ENCODE measurements at regions not wholly inside any gene's neighbourhood (a gene's known extent, or its start where the extent isn't known, plus 50 kb on each side); places are given as distances from the start of the nearest gene placed in this dataset.

DNA sequence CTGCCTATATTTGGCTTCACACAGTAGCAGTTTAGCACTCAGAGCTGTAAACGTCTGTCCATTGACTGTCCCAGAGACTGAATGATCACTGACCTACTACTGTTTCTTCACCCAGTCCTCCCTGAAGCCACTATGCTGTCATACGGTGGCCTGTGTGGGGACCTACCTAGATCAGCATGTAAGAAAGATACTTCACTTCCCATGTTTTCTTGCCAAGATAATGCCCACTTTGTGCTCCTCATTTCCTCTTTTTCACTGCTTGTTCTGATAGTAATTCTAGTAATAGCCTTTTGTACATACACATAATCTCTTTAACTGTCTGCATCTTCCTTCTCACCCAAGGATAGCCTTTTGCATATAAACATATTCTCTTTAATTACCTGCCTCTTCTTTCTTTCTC is 109.9 kb upstream of the TIAM2 start:
- in situ Hi-C loops (cut with HindIII; ENCODE audit: low pct_unique_long_range_greater_than_20kb, low sequenced_read_pairs), result no loop called here
- no peak for TF ChIP-seq JUND (IDR thresholded peaks at IDR 0.05; ENCODE audit: low read depth)
- DNase-seq (ENCODE audit: low read depth in 1 of 2, low spot score in 1 of 2), result no peak

DNA sequence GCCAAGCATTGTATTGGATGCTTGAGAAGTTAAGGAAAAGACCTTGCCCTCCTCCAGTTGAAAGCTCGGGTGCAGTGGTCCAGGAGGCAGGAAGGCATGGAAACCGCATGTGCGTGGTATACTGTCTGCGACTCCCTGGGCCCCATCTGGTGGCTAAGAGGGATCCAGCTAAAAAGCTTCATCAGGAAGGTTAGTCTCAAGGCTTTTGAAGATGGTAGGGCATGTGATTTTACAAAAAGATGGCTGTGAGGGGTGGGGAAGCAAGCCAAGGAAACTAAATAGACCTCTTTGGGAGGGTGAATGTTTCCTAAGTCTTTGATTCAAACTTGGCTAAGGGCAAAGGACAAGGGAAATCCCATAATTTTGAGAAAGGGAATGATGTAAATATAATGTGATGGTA is 109.1 kb upstream of the TIAM2 start:
- in situ Hi-C loops (cut with HindIII; ENCODE audit: low pct_unique_long_range_greater_than_20kb, low sequenced_read_pairs), result no loop called here
- no peak for DNase-seq (ENCODE audit: low read depth in 1 of 2, low spot score in 1 of 2)
- no peak for TF ChIP-seq JUND (IDR thresholded peaks at IDR 0.05; ENCODE audit: low read depth)

DNA sequence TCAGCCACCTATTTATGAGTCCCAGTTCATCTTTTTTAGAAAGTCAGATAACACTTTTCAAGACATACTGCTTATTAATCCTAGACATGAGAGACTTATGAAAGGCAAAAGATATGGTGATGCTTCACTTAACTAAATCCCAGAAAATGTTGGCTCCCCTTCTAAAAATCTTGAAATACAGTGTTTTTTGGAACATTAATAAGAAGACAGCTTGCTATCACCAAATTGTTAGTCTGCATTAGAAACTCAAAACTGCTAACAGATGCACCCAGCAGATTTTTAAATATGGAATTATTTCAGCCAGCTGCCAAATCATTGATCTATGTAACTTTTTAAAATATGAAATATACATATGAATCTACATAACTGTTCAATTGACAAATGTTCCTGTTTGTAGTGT is 108.6 kb upstream of the TIAM2 start:
- TF ChIP-seq JUND (IDR thresholded peaks at IDR 0.05; ENCODE audit: low read depth), result no peak
- no peak for DNase-seq (ENCODE audit: low read depth in 1 of 2, low spot score in 1 of 2)
- in situ Hi-C loops (cut with HindIII; ENCODE audit: low pct_unique_long_range_greater_than_20kb, low sequenced_read_pairs), result no loop called here

DNA sequence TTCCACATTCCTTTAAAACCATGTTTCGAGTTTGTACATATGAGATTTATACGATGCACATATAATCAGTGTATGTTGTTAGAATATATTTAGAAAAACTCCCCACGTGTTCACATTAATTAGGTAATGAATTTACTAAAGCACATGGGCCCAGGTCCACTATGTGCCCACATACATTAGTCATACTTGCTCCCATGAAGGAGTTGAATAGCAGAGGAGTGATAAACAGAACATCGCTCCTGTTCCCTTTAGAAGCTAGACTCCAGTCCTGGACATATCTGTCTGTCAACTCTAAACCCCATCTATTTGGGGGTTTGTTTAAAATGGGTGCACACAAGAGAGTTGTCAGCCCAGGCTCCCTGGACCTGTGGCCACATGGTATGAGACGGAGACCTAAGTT is 108.1 kb upstream of the TIAM2 start:
- in situ Hi-C loops (cut with HindIII; ENCODE audit: low pct_unique_long_range_greater_than_20kb, low sequenced_read_pairs), result no loop called here
- DNase-seq (ENCODE audit: low read depth in 1 of 2, low spot score in 1 of 2), result no peak
- no peak for TF ChIP-seq JUND (IDR thresholded peaks at IDR 0.05; ENCODE audit: low read depth)

DNA sequence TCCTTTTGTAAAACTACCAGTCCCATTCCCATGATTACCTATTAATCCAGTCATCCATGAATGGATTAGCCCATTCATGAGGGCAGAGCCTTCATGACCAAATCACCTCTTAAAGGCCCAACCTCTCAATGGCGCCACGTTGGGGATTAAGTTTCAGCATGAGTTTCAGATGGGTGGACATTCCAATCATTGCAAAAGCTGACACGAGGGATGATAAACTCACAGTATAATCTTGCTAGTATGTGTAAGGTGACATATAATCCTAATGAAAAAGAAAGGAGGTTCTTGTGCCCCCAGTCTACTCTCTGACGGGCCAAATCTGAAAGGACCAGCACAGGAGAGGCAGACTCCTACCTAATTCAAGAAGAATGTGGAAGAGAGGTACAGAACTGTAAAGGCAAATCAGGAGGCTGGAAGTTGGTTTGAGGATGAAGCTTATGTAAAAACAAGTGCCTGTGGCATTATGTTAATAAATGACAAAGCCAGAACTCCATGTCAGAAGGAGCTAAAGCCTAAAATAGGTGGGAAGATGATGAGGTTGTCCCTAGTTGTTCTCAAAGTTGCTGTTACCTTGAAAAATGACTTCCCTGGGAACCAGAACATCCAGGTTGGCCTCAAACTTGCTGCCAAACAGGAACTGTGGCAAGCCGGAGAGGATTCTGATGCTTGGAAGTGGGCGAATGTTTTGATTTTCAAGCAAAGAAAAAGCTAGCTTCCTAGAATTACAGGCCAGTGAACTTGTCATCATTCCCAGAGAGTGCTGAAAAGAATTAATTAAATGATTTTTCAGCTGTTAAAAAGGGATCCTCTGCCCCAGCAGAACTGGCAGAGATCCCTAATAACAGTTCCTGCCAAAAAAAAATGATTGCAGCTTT is 106.5 kb upstream of the TIAM2 start:
- in situ Hi-C loops (cut with HindIII; ENCODE audit: low pct_unique_long_range_greater_than_20kb, low sequenced_read_pairs), result no loop called here
- no peak for TF ChIP-seq JUND (IDR thresholded peaks at IDR 0.05; ENCODE audit: low read depth)
- no peak for DNase-seq (ENCODE audit: low read depth in 1 of 2, low spot score in 1 of 2)

DNA sequence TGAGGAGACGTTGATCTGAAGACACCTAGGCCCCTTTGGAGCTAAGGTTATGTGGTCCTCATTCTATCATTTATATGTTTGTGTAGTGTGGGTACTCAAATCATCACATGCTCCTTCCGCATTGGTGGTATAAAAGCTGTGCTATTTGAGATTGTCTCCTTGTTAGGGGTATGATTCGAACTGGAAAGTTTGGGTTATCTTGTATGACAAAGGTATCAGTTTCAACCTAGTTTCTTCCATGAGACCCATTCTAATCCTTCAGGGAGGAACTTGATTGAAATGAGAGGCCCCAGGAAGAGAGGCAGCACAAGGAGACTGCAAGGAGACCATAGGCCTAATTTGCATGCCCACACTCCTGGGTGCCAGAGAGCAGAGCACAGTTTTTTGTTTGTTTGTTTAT is 104.2 kb upstream of the TIAM2 start:
- no peak for DNase-seq (ENCODE audit: low read depth in 1 of 2, low spot score in 1 of 2)
- in situ Hi-C loops (cut with HindIII; ENCODE audit: low pct_unique_long_range_greater_than_20kb, low sequenced_read_pairs), result no loop called here

DNA sequence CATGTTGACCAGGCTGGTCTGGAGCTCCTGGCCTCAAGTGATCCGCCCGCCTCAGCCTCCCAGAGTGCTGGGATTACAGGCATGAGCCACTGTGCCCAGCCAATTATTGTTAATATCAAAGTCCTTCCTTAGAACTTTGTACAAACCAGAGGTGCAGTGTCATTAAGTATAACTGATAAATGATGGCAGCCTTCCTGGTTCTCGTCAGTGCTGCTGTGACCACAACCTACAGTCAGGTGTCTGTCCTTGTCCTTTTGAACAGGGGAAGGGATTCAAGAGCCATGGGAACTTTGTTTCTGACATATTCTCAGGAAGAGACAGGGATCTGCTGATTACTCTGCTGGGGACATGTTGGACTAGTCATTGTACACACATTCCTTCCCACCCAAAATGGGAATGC is 103.2 kb upstream of the TIAM2 start:
- in situ Hi-C loops (cut with HindIII; ENCODE audit: low pct_unique_long_range_greater_than_20kb, low sequenced_read_pairs), result no loop called here
- DNase-seq (ENCODE audit: low read depth in 1 of 2, low spot score in 1 of 2), result no peak
- no peak for TF ChIP-seq JUND (IDR thresholded peaks at IDR 0.05; ENCODE audit: low read depth)

More for the DNA sequence above, 104.2 kb upstream of the TIAM2 start:
- TF ChIP-seq JUND (IDR thresholded peaks at IDR 0.05; ENCODE audit: low read depth), result no peak

DNA sequence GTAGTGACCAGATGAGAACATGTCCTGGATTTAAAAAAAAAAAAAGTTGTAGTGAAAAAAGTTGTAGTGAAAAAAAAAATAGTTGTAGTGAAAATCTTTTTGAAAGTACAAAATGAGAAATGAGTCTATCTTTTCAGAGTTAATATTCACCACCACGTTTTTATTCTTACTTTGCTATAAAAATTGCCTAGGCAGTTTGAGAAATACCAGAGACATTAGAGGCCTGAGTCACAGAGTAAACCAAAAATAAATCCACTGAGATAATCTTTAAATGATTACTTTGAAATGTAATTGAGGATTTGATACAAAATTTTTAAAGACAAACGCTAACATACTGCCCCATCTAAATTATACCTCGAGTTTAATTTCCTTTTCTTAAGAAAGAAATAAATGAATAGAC is 101.2 kb upstream of the TIAM2 start:
- in situ Hi-C loops (cut with HindIII; ENCODE audit: low pct_unique_long_range_greater_than_20kb, low sequenced_read_pairs), result no loop called here
- no peak for DNase-seq (ENCODE audit: low read depth in 1 of 2, low spot score in 1 of 2)
- no peak for TF ChIP-seq JUND (IDR thresholded peaks at IDR 0.05; ENCODE audit: low read depth)

DNA sequence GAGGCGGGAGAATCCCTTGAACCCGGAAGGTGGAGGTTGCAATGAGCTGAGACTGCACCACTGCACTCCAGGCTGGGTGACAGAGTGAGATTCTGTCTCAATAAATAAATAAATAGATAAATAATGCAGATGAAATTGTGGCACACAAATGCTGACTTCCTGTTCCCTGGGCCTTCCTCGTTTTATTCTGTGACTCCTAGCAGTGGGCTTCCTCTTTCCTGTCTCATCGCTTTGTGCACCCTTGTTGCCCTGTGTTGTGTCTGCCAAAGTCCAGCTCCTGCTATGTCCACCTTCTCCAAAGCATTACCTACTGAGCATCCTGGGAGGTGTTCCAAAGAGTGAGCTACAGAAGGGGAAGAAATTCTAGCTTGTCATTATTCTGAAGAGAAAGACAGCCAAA is 100.2 kb upstream of the TIAM2 start:
- DNase-seq (ENCODE audit: low read depth in 1 of 2, low spot score in 1 of 2), result no peak
- in situ Hi-C loops (cut with HindIII; ENCODE audit: low pct_unique_long_range_greater_than_20kb, low sequenced_read_pairs), result no loop called here
- TF ChIP-seq JUND (IDR thresholded peaks at IDR 0.05; ENCODE audit: low read depth), result no peak

DNA sequence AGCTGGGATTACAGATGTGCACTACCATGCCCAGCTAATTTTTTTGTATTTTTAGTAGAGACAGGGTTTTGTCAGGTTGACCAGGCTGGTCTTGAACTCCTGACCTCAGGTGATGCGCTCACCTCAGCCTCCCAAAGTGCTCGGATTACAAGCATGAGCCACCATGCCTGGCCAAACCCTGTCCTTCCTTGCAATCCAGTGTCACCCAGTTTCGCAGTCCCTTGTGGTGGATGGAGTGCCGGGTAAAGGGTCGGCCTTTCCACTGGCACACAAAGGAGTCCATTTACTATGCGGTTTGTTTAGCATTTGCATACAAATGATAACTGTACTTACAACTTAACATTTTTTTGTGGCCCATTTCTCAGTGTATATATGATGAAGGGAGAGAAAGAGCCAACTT is 99.3 kb upstream of the TIAM2 start:
- in situ Hi-C loops (cut with HindIII; ENCODE audit: low pct_unique_long_range_greater_than_20kb, low sequenced_read_pairs), result no loop called here
- DNase-seq (ENCODE audit: low read depth in 1 of 2, low spot score in 1 of 2), result no peak
- TF ChIP-seq JUND (IDR thresholded peaks at IDR 0.05; ENCODE audit: low read depth), result no peak

DNA sequence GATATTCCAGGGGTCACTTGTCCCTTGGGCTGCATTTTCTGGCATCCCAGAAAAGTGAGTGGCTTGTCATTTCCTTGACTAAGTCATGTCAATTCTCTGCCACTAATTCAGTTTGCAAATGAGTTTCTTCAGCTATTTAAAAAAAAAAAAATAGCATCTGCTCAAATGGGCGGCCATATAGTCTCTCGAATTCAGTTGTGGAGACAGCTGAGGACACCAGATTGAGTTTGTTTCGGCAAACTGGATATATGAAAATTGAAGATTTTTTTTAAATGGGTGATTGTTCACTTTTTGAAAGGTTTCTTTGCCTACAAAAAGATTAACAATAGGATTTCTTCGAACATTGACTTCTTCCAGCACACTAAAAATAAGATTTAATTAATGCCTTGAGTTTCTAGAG is 96.3 kb upstream of the TIAM2 start:
- no peak for DNase-seq (ENCODE audit: low read depth in 1 of 2, low spot score in 1 of 2)
- in situ Hi-C loops (cut with HindIII; ENCODE audit: low pct_unique_long_range_greater_than_20kb, low sequenced_read_pairs), result no loop called here
- TF ChIP-seq JUND (IDR thresholded peaks at IDR 0.05; ENCODE audit: low read depth), result no peak

DNA sequence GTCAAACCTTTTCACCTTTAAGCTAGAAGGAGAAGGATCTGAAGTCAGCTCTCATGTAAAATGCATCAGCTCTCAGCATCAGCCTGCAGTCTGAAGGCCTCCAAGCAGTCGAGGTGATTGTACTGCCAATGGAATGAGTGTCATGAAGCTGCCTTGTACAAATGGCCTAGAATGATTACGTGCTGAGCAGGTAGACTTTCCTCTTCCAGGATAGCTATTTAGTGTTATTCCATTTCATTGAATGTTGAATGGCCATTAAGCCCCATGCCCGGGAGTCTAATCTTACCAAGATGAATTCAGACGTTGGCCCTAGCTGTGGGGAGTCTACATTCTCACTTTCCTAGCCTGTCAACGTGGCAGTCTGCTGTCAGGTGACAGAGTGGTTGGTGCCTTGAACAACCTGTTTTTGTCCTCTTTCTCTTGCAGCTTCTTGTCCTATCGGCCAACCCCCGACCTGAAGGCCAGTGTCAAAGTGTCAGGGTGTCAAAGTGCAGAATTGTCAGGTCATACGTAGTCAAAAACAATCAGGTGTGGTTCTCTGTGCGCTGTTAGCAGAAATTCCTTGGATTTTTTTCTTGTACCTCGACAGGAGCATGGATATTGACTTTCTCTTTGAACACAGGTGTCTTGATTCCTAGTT is 95.2 kb upstream of the TIAM2 start:
- no peak for DNase-seq (ENCODE audit: low read depth in 1 of 2, low spot score in 1 of 2)
- in situ Hi-C loops (cut with HindIII; ENCODE audit: low pct_unique_long_range_greater_than_20kb, low sequenced_read_pairs), result no loop called here
- no peak for TF ChIP-seq JUND (IDR thresholded peaks at IDR 0.05; ENCODE audit: low read depth)

DNA sequence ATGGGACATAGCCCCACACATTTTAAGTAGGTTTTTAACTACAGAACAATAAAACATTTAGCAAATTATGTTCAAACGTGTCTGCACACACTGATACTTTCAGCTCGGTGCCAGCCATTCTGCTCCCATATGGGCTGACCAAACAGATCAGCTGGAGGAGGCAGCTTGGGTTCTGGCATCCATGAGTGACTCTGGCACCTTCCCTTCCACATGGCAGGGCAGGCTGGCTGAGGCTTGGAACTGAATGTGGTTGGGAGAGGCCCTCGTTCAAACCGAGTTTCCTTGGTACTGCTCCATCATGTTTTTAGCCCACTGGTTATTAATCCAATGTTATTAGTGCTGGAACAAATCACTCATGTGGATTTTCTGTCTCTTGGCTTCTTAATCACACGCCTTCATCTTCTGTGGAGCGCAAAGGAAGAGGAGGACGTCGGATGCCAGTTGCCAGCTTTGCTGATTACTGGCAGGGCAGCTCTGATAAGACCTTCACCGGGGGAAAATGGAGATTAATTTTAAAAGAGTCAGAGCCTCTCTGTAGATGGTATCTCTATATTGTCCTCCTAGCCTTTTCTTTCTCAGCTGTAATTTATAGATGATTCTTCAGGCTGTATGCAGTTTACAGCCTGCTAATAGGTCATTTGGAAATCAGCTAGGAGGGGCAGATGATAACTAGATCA is 93.1 kb upstream of the TIAM2 start:
- in situ Hi-C loops (cut with HindIII; ENCODE audit: low pct_unique_long_range_greater_than_20kb, low sequenced_read_pairs), result no loop called here
- DNase-seq (ENCODE audit: low read depth in 1 of 2, low spot score in 1 of 2), result no peak
- no peak for TF ChIP-seq JUND (IDR thresholded peaks at IDR 0.05; ENCODE audit: low read depth)
